ENCODE measurements at regions not wholly inside any gene's neighbourhood (a gene's known extent, or its start where the extent isn't known, plus 50 kb on each side); places are given as distances from the start of the nearest gene placed in this dataset.
"Not testable (repeated sequence)": the region's sequence is repeated elsewhere in the genome, so short reads cannot be mapped to it uniquely, and the experiment has no call there.

GRCh38 chr22:11017108-11017507 is 4510.9 kb upstream of the OR11H1 start:
- not testable (repeated sequence) for H3K4me3 ChIP-seq, H3K27ac ChIP-seq, H3K27me3 ChIP-seq, H3K9me3 ChIP-seq, H3K36me3 ChIP-seq, H3K4me1 ChIP-seq
- DNase-seq (ENCODE audit: low spot score) = peak; percentile 59

GRCh38 chr22:11020522-11020921 is 4507.5 kb upstream of the OR11H1 start:
- H3K4me3 ChIP-seq, H3K27ac ChIP-seq, H3K9me3 ChIP-seq, H3K36me3 ChIP-seq, H3K27me3 ChIP-seq, H3K4me1 ChIP-seq: not testable (repeated sequence)
- DNase-seq (ENCODE audit: low spot score) = peak; percentile 56

GRCh38 chr22:11026541-11026940 is 4501.5 kb upstream of the OR11H1 start:
- peak; percentile 58 for DNase-seq (ENCODE audit: low spot score)
- H3K4me3 ChIP-seq, H3K4me1 ChIP-seq, H3K27ac ChIP-seq, H3K27me3 ChIP-seq, H3K9me3 ChIP-seq, H3K36me3 ChIP-seq: not testable (repeated sequence)

- peak; percentile 53 for DNase-seq (ENCODE audit: low spot score)
- not testable (repeated sequence) for H3K27ac ChIP-seq, H3K9me3 ChIP-seq, H3K27me3 ChIP-seq, H3K4me3 ChIP-seq, H3K36me3 ChIP-seq, H3K4me1 ChIP-seq
Measured at GRCh38 chr22:11027064-11027463, 4500.9 kb upstream of the OR11H1 start.

GRCh38 chr22:11027532-11027931 is 4500.5 kb upstream of the OR11H1 start:
- not testable (repeated sequence) for H3K36me3 ChIP-seq, H3K4me3 ChIP-seq, H3K27ac ChIP-seq, H3K27me3 ChIP-seq, H3K4me1 ChIP-seq
- DNase-seq (ENCODE audit: low spot score) = peak; percentile 59
- peaks cover 0 to 11% of the 10 kb centered on the region in 2 donors for H3K9me3 ChIP-seq

- not testable (repeated sequence) for H3K27me3 ChIP-seq, H3K36me3 ChIP-seq, H3K4me1 ChIP-seq, H3K4me3 ChIP-seq, H3K27ac ChIP-seq
- DNase-seq (ENCODE audit: low spot score) = peak; percentile 40
- peaks cover 0 to 11% of the 10 kb centered on the region in 2 donors for H3K9me3 ChIP-seq
Measured at GRCh38 chr22:11028180-11028579, 4499.8 kb upstream of the OR11H1 start.

GRCh38 chr22:11029534-11029933 is 4498.5 kb upstream of the OR11H1 start:
- DNase-seq (ENCODE audit: low spot score) = peak; percentile 59
- H3K27ac ChIP-seq = not testable (repeated sequence)
- H3K9me3 ChIP-seq = peaks cover 0 to 21% of the 10 kb centered on the region in 2 donors

GRCh38 chr22:11029967-11030366 is 4498.0 kb upstream of the OR11H1 start:
- H3K9me3 ChIP-seq = peaks cover 0 to 24% of the 10 kb centered on the region in 2 donors
- H3K27me3 ChIP-seq, H3K4me3 ChIP-seq, H3K4me1 ChIP-seq, H3K27ac ChIP-seq, H3K36me3 ChIP-seq: not testable (repeated sequence)
- peak; percentile 64 for DNase-seq (ENCODE audit: low spot score)

More at GRCh38 chr22:11029534-11029933, 4498.5 kb upstream of the OR11H1 start:
- H3K36me3 ChIP-seq, H3K27me3 ChIP-seq, H3K4me3 ChIP-seq, H3K4me1 ChIP-seq: not testable (repeated sequence)

- H3K9me3 ChIP-seq = peaks cover 0 to 31% of the 10 kb centered on the region in 2 donors
Measured at GRCh38 chr22:11030571-11031410, 4497.2 kb upstream of the OR11H1 start.

GRCh38 chr22:11032115-11032514 is 4495.9 kb upstream of the OR11H1 start:
- not testable (repeated sequence) for H3K4me1 ChIP-seq, H3K4me3 ChIP-seq, H3K27ac ChIP-seq, H3K27me3 ChIP-seq, H3K36me3 ChIP-seq
- peaks cover 0 to 39% of the 10 kb centered on the region in 2 donors for H3K9me3 ChIP-seq
- DNase-seq (ENCODE audit: low spot score) = peak; percentile 58

More at GRCh38 chr22:11030571-11031410, 4497.2 kb upstream of the OR11H1 start:
- not testable (repeated sequence) for H3K4me3 ChIP-seq, H3K27ac ChIP-seq, H3K4me1 ChIP-seq, H3K27me3 ChIP-seq, H3K36me3 ChIP-seq
- peak; percentile 60 for DNase-seq (ENCODE audit: low spot score)

GRCh38 chr22:11034660-11034987 is 4493.4 kb upstream of the OR11H1 start:
- peak; percentile 50 for DNase-seq (ENCODE audit: low spot score)

GRCh38 chr22:11035031-11035873 is 4492.7 kb upstream of the OR11H1 start:
- DNase-seq (ENCODE audit: low spot score) = peak; percentile 55
- H3K36me3 ChIP-seq, H3K4me1 ChIP-seq, H3K27ac ChIP-seq, H3K4me3 ChIP-seq, H3K27me3 ChIP-seq: not testable (repeated sequence)
- H3K9me3 ChIP-seq = peaks cover 0 to 61% of the 10 kb centered on the region in 2 donors

More at GRCh38 chr22:11034660-11034987, 4493.4 kb upstream of the OR11H1 start:
- H3K9me3 ChIP-seq = peaks cover 0 to 54% of the 10 kb centered on the region in 2 donors
- not testable (repeated sequence) for H3K36me3 ChIP-seq, H3K27me3 ChIP-seq, H3K4me1 ChIP-seq, H3K27ac ChIP-seq, H3K4me3 ChIP-seq

- H3K27ac ChIP-seq, H3K4me3 ChIP-seq, H3K27me3 ChIP-seq, H3K36me3 ChIP-seq, H3K4me1 ChIP-seq: not testable (repeated sequence)
- peak; percentile 51 for DNase-seq (ENCODE audit: low spot score)
- peaks cover 0 to 61% of the 10 kb centered on the region in 2 donors for H3K9me3 ChIP-seq
Measured at GRCh38 chr22:11037314-11037713, 4490.7 kb upstream of the OR11H1 start.

- not testable (repeated sequence) for H3K4me1 ChIP-seq, H3K27me3 ChIP-seq, H3K27ac ChIP-seq, H3K4me3 ChIP-seq, H3K36me3 ChIP-seq
- peaks cover 0 to 60% of the 10 kb centered on the region in 2 donors for H3K9me3 ChIP-seq
- peak; percentile 60 for DNase-seq (ENCODE audit: low spot score)
Measured at GRCh38 chr22:11037814-11038213, 4490.2 kb upstream of the OR11H1 start.

- H3K36me3 ChIP-seq, H3K4me1 ChIP-seq, H3K27ac ChIP-seq, H3K27me3 ChIP-seq, H3K4me3 ChIP-seq: not testable (repeated sequence)
- H3K9me3 ChIP-seq = peaks cover 0 to 55% of the 10 kb centered on the region in 2 donors
- peak; percentile 60 for DNase-seq (ENCODE audit: low spot score)
Measured at GRCh38 chr22:11038786-11039185, 4489.2 kb upstream of the OR11H1 start.

All from right atrium auricular region (tissue), 2 donors.